AG10803 (cell line): ENCODE measurements at regions not wholly inside any gene's neighbourhood (a gene's known extent, or its start where the extent isn't known, plus 50 kb on each side); places are given as distances from the start of the nearest gene placed in this dataset.
"Not testable (repeated sequence)": the region's sequence is repeated elsewhere in the genome, so short reads cannot be mapped to it uniquely, and the experiment has no call there.

ENCODE experiments used
- DNase-seq: peaks from one replicate; pipeline ENCODE4 v3.0.0; 2010; ENCODE audit warnings: low read depth
- H3K4me3 ChIP-seq: 2 replicates; pipeline ENCODE4 v1.5.1; 2011; ENCODE audit warnings: mild to moderate bottlenecking, low read length, control low read depth
- CTCF ChIP-seq: conservative IDR thresholded peaks from 2 replicates; pipeline ENCODE4 v1.5.1; 2011; ENCODE audit warnings: mild to moderate bottlenecking, low read length, control low read depth, inconsistent platforms

DNA sequence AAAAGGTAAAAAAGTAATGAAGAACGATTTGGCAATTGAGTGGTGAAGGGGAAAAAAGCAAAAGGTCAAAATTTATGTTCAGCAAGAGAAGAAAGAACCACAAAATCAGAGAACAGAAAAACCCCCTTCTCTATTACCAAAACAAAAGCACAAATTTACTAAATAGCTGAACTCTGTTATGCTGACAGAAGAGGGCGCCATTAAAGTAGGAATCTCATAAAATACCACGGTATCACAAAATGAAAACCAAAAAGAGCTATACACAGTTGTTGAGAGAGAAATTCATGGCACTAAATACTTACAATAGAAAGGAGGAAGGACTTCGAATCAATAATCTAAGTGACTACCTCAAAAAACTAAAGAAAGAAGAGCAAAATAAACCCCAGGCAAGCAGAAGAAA lies 69.6 kb upstream of the CXorf66 start:
- peak; percentile 43 for TF ChIP-seq CTCF
- H3K4me3 ChIP-seq = no peak overlapping the region
- DNase-seq = no peak

DNA sequence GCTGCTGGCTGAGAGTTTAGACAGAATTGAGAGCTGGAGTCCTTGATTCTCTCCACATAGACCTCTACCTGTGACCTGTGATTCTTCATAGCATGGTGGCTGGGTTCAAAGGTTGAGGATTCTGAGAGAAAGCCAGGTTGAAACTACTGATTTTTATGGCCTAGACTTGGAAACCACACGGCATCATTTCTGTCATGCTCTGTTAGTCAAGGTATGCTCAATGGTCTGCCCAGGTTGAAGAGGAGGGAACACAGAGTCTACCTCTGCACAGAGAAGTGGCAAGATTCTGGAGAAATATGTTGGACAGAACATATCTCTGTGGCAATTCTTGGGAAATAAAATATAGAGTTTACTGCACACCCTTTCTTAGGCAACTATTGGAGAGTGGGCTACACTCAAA lies 57.2 kb upstream of the CXorf66 start:
- no peak for DNase-seq
- TF ChIP-seq CTCF = no peak
- H3K4me3 ChIP-seq = no peak overlapping the region

- not testable (repeated sequence) for H3K4me3 ChIP-seq, DNase-seq
These were observed 53.8 kb upstream of the CXorf66 start for GRCh38 chrX:140019134-140019533.
